ENCODE measurements at regions not wholly inside any gene's neighbourhood (a gene's known extent, or its start where the extent isn't known, plus 50 kb on each side); places are given as distances from the start of the nearest gene placed in this dataset.

GRCh38 chr6:167645368-167645767 lies 181.3 kb upstream of the AFDN start:
- intact Hi-C loops (cut with micrococcal nuclease; ENCODE audit: unreplicated experiment), result no loop called here
- no peaks in the 10 kb centered on the region for H3K4me1 Mint-ChIP-seq (ENCODE audit: low read depth, unreplicated experiment)
- POLR2A ChIA-PET, result no interaction called here
- H3K9me3 Mint-ChIP-seq (ENCODE audit: unreplicated experiment), result peaks cover 16% of the 10 kb centered on the region
- no peaks in the 10 kb centered on the region for H3K27me3 Mint-ChIP-seq (ENCODE audit: insufficient read depth, unreplicated experiment)
- H3K36me3 ChIP-seq (ENCODE audit: control insufficient read depth, insufficient read depth, low read length), result no peaks in the 10 kb centered on the region
- TF ChIP-seq CTCF (IDR thresholded peaks at IDR 0.05; ENCODE audit: insufficient read depth in 1 of 2, low read depth in 1 of 2, low read length in 1 of 2, severe bottlenecking in 1 of 2, unreplicated experiment in 1 of 2), result no peak
- no peak overlapping the region for H3K4me3 Mint-ChIP-seq (ENCODE audit: unreplicated experiment)
- H3K27me3 ChIP-seq (replicated peaks; ENCODE audit: control insufficient read depth, insufficient read depth, low read length), result no peaks in the 10 kb centered on the region
- DNase-seq, result no peak
- H3K36me3 Mint-ChIP-seq (ENCODE audit: insufficient read depth, unreplicated experiment), result no peaks in the 10 kb centered on the region
- no peak overlapping the region for H3K4me3 ChIP-seq (ENCODE audit: low read depth, low read length)
- CTCF ChIA-PET, result no interaction called here
- BruUV-seq (replicated peaks), result no TSS peak
- no peaks in the 10 kb centered on the region for H3K9me3 ChIP-seq
- H3K4me1 ChIP-seq, result no peaks in the 10 kb centered on the region
- no peak overlapping the region for H3K27ac Mint-ChIP-seq (ENCODE audit: unreplicated experiment)

- Histone ChIP-seq H3K4me3 (ENCODE audit: low read depth, low read length) (no peak overlapping the region), H3K36me3 (ENCODE audit: control insufficient read depth, insufficient read depth, low read length) (no peaks in the 10 kb centered on the region), H3K4me1 (no peaks in the 10 kb centered on the region), H3K9me3 (no peaks in the 10 kb centered on the region), H3K27me3 (replicated peaks; ENCODE audit: control insufficient read depth, insufficient read depth, low read length) (no peaks in the 10 kb centered on the region)
- peaks cover 4% of the 10 kb centered on the region for H3K9me3 Mint-ChIP-seq (ENCODE audit: unreplicated experiment)
- no TSS peak for BruUV-seq (replicated peaks)
- POLR2A ChIA-PET, result no interaction called here
- no peaks in the 10 kb centered on the region for H3K36me3 Mint-ChIP-seq (ENCODE audit: insufficient read depth, unreplicated experiment)
- no peak for TF ChIP-seq CTCF (IDR thresholded peaks at IDR 0.05; ENCODE audit: insufficient read depth in 1 of 2, low read depth in 1 of 2, low read length in 1 of 2, severe bottlenecking in 1 of 2, unreplicated experiment in 1 of 2)
- no peaks in the 10 kb centered on the region for H3K27me3 Mint-ChIP-seq (ENCODE audit: insufficient read depth, unreplicated experiment)
- H3K4me3 Mint-ChIP-seq (ENCODE audit: unreplicated experiment), result no peak overlapping the region
- intact Hi-C loops (cut with micrococcal nuclease; ENCODE audit: unreplicated experiment), result no loop called here
- no peak overlapping the region for H3K27ac Mint-ChIP-seq (ENCODE audit: unreplicated experiment)
- no peaks in the 10 kb centered on the region for H3K4me1 Mint-ChIP-seq (ENCODE audit: low read depth, unreplicated experiment)
- CTCF ChIA-PET, result no interaction called here
- DNase-seq, result no peak
These were observed 179.4 kb upstream of the AFDN start for GRCh38 chr6:167647306-167647705.

- CTCF ChIA-PET, result no interaction called here
- BruUV-seq (replicated peaks), result no TSS peak
- Histone ChIP-seq H3K27me3 (replicated peaks; ENCODE audit: control insufficient read depth, insufficient read depth, low read length) (no peaks in the 10 kb centered on the region), H3K36me3 (ENCODE audit: control insufficient read depth, insufficient read depth, low read length) (no peaks in the 10 kb centered on the region), H3K4me3 (ENCODE audit: low read depth, low read length) (no peak overlapping the region), H3K4me1 (no peaks in the 10 kb centered on the region), H3K9me3 (no peaks in the 10 kb centered on the region)
- Mint-ChIP-seq H3K36me3 (ENCODE audit: insufficient read depth, unreplicated experiment) (no peaks in the 10 kb centered on the region), H3K4me3 (ENCODE audit: unreplicated experiment) (no peak overlapping the region), H3K4me1 (ENCODE audit: low read depth, unreplicated experiment) (no peaks in the 10 kb centered on the region), H3K27ac (ENCODE audit: unreplicated experiment) (no peak overlapping the region), H3K9me3 (ENCODE audit: unreplicated experiment) (no peaks in the 10 kb centered on the region), H3K27me3 (ENCODE audit: insufficient read depth, unreplicated experiment) (no peaks in the 10 kb centered on the region)
- intact Hi-C loops (cut with micrococcal nuclease; ENCODE audit: unreplicated experiment), result no loop called here
- POLR2A ChIA-PET, result no interaction called here
- DNase-seq, result no peak
- TF ChIP-seq CTCF (IDR thresholded peaks at IDR 0.05; ENCODE audit: insufficient read depth in 1 of 2, low read depth in 1 of 2, low read length in 1 of 2, severe bottlenecking in 1 of 2, unreplicated experiment in 1 of 2), result no peak
These were observed 178.8 kb upstream of the AFDN start for GRCh38 chr6:167647737-167648470.
